ENCODE measurements at regions not wholly inside any gene's neighbourhood (a gene's known extent, or its start where the extent isn't known, plus 50 kb on each side); places are given as distances from the start of the nearest gene placed in this dataset.

DNA sequence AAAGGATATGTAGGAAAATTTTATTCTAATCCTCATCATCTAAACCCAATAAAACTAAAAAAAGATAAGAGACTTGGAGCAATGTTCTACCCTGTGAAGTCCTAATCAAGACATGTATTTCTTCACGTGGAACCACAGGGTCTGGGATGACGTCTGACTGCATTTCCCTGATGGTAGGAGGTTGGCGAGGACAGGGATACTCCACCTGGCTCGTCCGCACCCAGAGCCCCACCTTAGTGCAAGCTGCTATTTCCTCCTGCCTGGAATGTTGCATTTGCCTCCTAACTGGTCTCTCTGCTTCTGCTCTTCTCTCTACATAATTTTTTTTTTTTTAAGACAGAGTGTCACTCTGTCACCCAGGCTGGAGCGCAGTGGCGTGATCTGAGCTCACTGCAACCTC, 57.7 kb upstream of the RASGRP1 start:
- no peak for TF ChIP-seq EZH2 (optimal IDR thresholded peaks at IDR 0.05; ENCODE audit: low read depth, low read length)
- no peak for TF ChIP-seq CTCF (IDR thresholded peaks at IDR 0.05; ENCODE audit: low read length)
- TF ChIP-seq EZH2phosphoT487 (IDR thresholded peaks at IDR 0.05; ENCODE audit: low read length) = no peak

Measured in MM.1S (cell line).